Panc1 (cell line): ENCODE measurements at regions not wholly inside any gene's neighbourhood (a gene's known extent, or its start where the extent isn't known, plus 50 kb on each side); places are given as distances from the start of the nearest gene placed in this dataset.

Experiments used
- ATAC-seq: fragments of 200-7000 bp; cut with Tn5 transposase; 2 replicates; pipeline ENCODE4 v1.9.1; 2020; ENCODE audit warnings: mild to moderate bottlenecking, moderate library complexity
- BruUV-seq: library from RNA; stranded (reverse); fragments of 400-500 nt; replicated peaks from 2 replicates; lab custom pipeline; 2021; lab: Mats Ljungman, UMichigan
- CTCF ChIA-PET: fragments of 300-600 bp; sonication (Branson Sonifier 250); formaldehyde crosslinking; loops from one replicate; lab custom pipeline; 2022; ENCODE audit warnings: antibody characterized with exemption; lab: Charles Lee
- POLR2A ChIA-PET: fragments of 300-600 bp; sonication (Branson Sonifier 250); formaldehyde crosslinking; loops from one replicate; lab custom pipeline; 2022; ENCODE audit warnings: antibody characterized with exemption; lab: Charles Lee
- DNase-seq: peaks from one replicate; pipeline ENCODE4 v3.0.0-alpha.2; 2010; ENCODE audit warnings: low read depth, low spot score
- H3K27ac ChIP-seq: 2 replicates; pipeline ENCODE4 v1.5.1; 2011; ENCODE audit warnings: mild to moderate bottlenecking, low read length, inconsistent platforms
- H3K27me3 ChIP-seq: fragments of 200-500 bp; sonication (Bioruptor generic); 2 replicates; pipeline ENCODE4 v1.6.0; 2014; ENCODE audit warnings: low read length, inconsistent platforms; ENCODE audit not compliant: control insufficient read depth, insufficient read depth
- H3K36me3 ChIP-seq: fragments of 200-500 bp; sonication (Bioruptor generic); 2 replicates; pipeline ENCODE4 v1.5.1; 2014; ENCODE audit warnings: inconsistent platforms, mild to moderate bottlenecking, low read length, moderate library complexity; ENCODE audit not compliant: control insufficient read depth, insufficient read depth
- H3K4me1 ChIP-seq: 2 replicates; pipeline ENCODE4 v1.5.1; 2011; ENCODE audit warnings: inconsistent platforms, mild to moderate bottlenecking, low read length, moderate library complexity; ENCODE audit not compliant: control insufficient read depth, insufficient read depth
- H3K4me3 ChIP-seq, 2 experiments: 2 replicates each; pipeline ENCODE4 v1.5.1; 2011 to 2012; ENCODE audit warnings: low read depth in 2 of 2, low read length in 2 of 2, mild to moderate bottlenecking in 2 of 2, inconsistent platforms in 1 of 2, moderate library complexity in 1 of 2
- H3K9me3 ChIP-seq: fragments of 200-500 bp; sonication (Bioruptor generic); 2 replicates; pipeline ENCODE4 v1.5.1; 2014; ENCODE audit warnings: low read depth, mild to moderate bottlenecking, inconsistent platforms, low read length, moderate library complexity; ENCODE audit not compliant: control insufficient read depth, insufficient read depth
- CTCF ChIP-seq: fragments of 450-650 bp; IDR thresholded peaks from 2 replicates; pipeline ENCODE4 v1.5.1; 2017; ENCODE audit warnings: mild to moderate bottlenecking
- POLR2AphosphoS5 ChIP-seq: IDR thresholded peaks from 2 replicates; pipeline ENCODE4 v1.6.1; 2012; ENCODE audit warnings: mild to moderate bottlenecking, low read depth, low read length, moderate library complexity
- SIN3A ChIP-seq: IDR thresholded peaks from 2 replicates; pipeline ENCODE4 v1.6.1; 2012; ENCODE audit warnings: low read depth, mild to moderate bottlenecking, low read length, moderate library complexity, borderline replicate concordance; ENCODE audit not compliant: insufficient read depth
- TCF7L2 ChIP-seq: IDR thresholded peaks from 2 replicates; pipeline ENCODE4 v1.6.1; 2011; ENCODE audit warnings: mild to moderate bottlenecking, low read depth, low read length, inconsistent platforms
- in situ Hi-C: cut with HindIII; loops from 2 replicates; pipeline ENCODE4 v1.10.0; 2016; ENCODE audit warnings: low sequenced_read_pairs, low pct_unique_long_range_greater_than_20kb
- intact Hi-C: fragments of 100-400 bp; cut with micrococcal nuclease; formaldehyde crosslinking; loops from one replicate; pipeline ENCODE4 v1.10.0; 2022; ENCODE audit not compliant: unreplicated experiment
- TF ChIP-seq, protein P1 (sequence below), 2 experiments: IDR thresholded peaks; 2 replicates each; pipeline ENCODE4 v1.6.1; 2011 to 2012; ENCODE audit warnings: low read depth in 2 of 2, control low read depth in 1 of 2, low read length in 1 of 2, mild to moderate bottlenecking in 1 of 2, moderate library complexity in 1 of 2; ENCODE audit not compliant: insufficient read depth in 1 of 2

DNA sequence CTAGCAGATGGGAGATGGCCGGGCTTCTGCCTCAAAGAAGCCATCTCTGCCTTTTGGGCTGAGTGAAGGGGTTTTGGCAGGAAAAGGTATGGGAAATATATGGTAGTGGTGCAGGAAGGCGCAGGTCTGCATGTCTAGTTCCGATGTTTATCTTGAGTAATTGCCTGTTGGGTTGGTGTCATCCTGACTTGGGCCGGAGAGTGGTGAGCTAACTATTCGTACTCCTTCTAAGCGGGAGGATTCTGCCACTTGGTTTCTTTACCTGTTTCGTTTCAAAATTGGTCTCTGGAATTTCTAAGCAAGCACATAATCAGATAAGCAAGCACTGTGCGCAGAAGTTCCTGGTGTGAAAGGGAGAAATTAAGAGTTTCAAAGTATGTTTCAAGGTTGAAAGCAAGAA is 229.6 kb downstream of the SAMD5 start:
- CTCF ChIA-PET, result no interaction called here
- DNase-seq, result no peak
- no peaks in the 10 kb centered on the region for H3K36me3 ChIP-seq

DNA sequence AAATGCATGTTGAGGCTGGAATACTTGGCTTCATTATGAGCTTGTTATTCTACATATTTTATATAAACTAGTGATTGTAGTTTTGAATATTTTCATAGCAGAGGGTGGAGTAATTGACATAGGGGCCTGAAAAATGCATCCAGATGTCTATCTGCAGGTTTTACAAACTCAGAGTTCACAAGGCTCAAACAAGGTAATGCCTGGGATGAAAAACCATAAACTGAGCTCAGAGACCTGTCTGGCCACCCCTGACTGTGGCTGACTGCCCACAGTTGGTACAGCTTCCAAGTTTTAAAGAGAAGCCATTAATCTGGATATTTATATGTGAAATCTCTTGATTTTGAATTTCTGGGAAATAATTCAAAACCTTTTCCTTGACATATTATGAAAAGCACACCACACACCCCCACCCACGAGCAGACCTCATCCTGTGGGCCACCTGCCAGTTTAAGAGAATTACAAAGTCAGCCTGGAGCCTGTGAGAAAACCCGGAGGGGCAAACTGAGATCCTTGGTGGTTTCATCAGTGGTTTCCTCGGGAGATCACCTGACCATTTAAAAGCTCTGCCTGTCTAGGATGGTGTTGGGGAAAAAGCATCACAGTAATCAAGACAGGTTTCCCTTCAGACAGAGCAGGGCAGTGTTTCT is 230.1 kb downstream of the SAMD5 start:
- no peak for ATAC-seq
- no peak overlapping the region for H3K27ac ChIP-seq
- no peaks in the 10 kb centered on the region for H3K36me3 ChIP-seq
- intact Hi-C loops, result no loop called here
- POLR2A ChIA-PET, result no interaction called here
- in situ Hi-C loops, result no loop called here
- no peaks in the 10 kb centered on the region for H3K9me3 ChIP-seq
- no peaks in the 10 kb centered on the region for H3K27me3 ChIP-seq
- TF ChIP-seq, protein P1, sequence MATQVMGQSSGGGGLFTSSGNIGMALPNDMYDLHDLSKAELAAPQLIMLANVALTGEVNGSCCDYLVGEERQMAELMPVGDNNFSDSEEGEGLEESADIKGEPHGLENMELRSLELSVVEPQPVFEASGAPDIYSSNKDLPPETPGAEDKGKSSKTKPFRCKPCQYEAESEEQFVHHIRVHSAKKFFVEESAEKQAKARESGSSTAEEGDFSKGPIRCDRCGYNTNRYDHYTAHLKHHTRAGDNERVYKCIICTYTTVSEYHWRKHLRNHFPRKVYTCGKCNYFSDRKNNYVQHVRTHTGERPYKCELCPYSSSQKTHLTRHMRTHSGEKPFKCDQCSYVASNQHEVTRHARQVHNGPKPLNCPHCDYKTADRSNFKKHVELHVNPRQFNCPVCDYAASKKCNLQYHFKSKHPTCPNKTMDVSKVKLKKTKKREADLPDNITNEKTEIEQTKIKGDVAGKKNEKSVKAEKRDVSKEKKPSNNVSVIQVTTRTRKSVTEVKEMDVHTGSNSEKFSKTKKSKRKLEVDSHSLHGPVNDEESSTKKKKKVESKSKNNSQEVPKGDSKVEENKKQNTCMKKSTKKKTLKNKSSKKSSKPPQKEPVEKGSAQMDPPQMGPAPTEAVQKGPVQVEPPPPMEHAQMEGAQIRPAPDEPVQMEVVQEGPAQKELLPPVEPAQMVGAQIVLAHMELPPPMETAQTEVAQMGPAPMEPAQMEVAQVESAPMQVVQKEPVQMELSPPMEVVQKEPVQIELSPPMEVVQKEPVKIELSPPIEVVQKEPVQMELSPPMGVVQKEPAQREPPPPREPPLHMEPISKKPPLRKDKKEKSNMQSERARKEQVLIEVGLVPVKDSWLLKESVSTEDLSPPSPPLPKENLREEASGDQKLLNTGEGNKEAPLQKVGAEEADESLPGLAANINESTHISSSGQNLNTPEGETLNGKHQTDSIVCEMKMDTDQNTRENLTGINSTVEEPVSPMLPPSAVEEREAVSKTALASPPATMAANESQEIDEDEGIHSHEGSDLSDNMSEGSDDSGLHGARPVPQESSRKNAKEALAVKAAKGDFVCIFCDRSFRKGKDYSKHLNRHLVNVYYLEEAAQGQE (IDR thresholded peaks at IDR 0.05; ENCODE audit: insufficient read depth in 1 of 2, low read depth in 2 of 2, low read length in 1 of 2), result no peak
- TF ChIP-seq SIN3A (no peak), POLR2AphosphoS5 (no peak), TCF7L2 (no peak), CTCF (no peak)
- no peaks in the 10 kb centered on the region for H3K4me1 ChIP-seq
- CTCF ChIA-PET, result no interaction called here
- DNase-seq, result no peak
- H3K4me3 ChIP-seq, result no peak overlapping the region
- no TSS peak for BruUV-seq

More for the DNA sequence above, 229.6 kb downstream of the SAMD5 start:
- ATAC-seq, result no peak
- in situ Hi-C loops (no loop called here), intact Hi-C loops (no loop called here)
- Histone ChIP-seq H3K4me1 (no peaks in the 10 kb centered on the region), H3K27me3 (no peaks in the 10 kb centered on the region), H3K4me3 (no peak overlapping the region), H3K27ac (no peak overlapping the region), H3K9me3 (no peaks in the 10 kb centered on the region)
- TF ChIP-seq TCF7L2 (no peak), CTCF (no peak), POLR2AphosphoS5 (no peak), SIN3A (no peak)
- TF ChIP-seq, protein P1 (IDR thresholded peaks at IDR 0.05; ENCODE audit: insufficient read depth in 1 of 2, low read depth in 2 of 2, low read length in 1 of 2), result no peak
- BruUV-seq, result no TSS peak
- POLR2A ChIA-PET, result no interaction called here
